Caco-2 (cell line): ENCODE measurements at regions not wholly inside any gene's neighbourhood (a gene's known extent, or its start where the extent isn't known, plus 50 kb on each side); places are given as distances from the start of the nearest gene placed in this dataset.

Experiments
- BruUV-seq: library from RNA; stranded (reverse); fragments of 400-500 nt; replicated peaks from 2 replicates; lab custom pipeline; 2021; lab: Mats Ljungman, UMichigan
- CTCF ChIA-PET: fragments of 300-600 bp; sonication (Branson Sonifier 250); formaldehyde crosslinking; loops from one replicate; lab custom pipeline; 2022; ENCODE audit warnings: antibody characterized with exemption; lab: Charles Lee
- POLR2A ChIA-PET: fragments of 300-600 bp; sonication (Branson Sonifier 250); formaldehyde crosslinking; loops from one replicate; lab custom pipeline; 2022; ENCODE audit warnings: antibody characterized with exemption; lab: Charles Lee
- DNase-seq, 2 experiments: peaks; one replicate each; pipeline versions ENCODE4 v3.0.0 to v3.0.0-alpha.2; 2020 to 2022
- H3K27me3 ChIP-seq: replicated peaks from 2 replicates; pipeline ENCODE4 v1.6.0; 2011; ENCODE audit warnings: low read length; ENCODE audit not compliant: control insufficient read depth, insufficient read depth
- H3K36me3 ChIP-seq: 2 replicates; pipeline ENCODE4 v1.5.1; 2011; ENCODE audit warnings: low read length; ENCODE audit not compliant: control insufficient read depth, insufficient read depth
- H3K4me1 ChIP-seq: fragments of 250-450 bp; sonication (Bioruptor Pico); 2 replicates; pipeline ENCODE4 v1.5.1; 2020; ENCODE audit warnings: mild to moderate bottlenecking
- H3K4me3 ChIP-seq: 2 replicates; pipeline ENCODE4 v1.5.1; 2011; ENCODE audit warnings: low read depth, mild to moderate bottlenecking, control low read depth, low read length
- H3K9me3 ChIP-seq: fragments of 250-450 bp; sonication (Bioruptor Pico); 2 replicates; pipeline ENCODE4 v1.5.1; 2020; ENCODE audit warnings: mild to moderate bottlenecking, moderate library complexity
- H3K27ac Mint-ChIP-seq: one replicate; pipeline ENCODE4 v1.8.0; 2022; ENCODE audit warnings: mixed read lengths; ENCODE audit not compliant: unreplicated experiment
- H3K27me3 Mint-ChIP-seq: one replicate; pipeline ENCODE4 v1.8.0; 2022; ENCODE audit warnings: mixed read lengths; ENCODE audit not compliant: insufficient read depth, unreplicated experiment
- H3K36me3 Mint-ChIP-seq: one replicate; pipeline ENCODE4 v1.8.0; 2022; ENCODE audit warnings: mild to moderate bottlenecking, mixed read lengths; ENCODE audit not compliant: insufficient read depth, unreplicated experiment
- H3K4me1 Mint-ChIP-seq: one replicate; pipeline ENCODE4 v1.8.0; 2022; ENCODE audit warnings: low read depth, mixed read lengths; ENCODE audit not compliant: unreplicated experiment
- H3K4me3 Mint-ChIP-seq: one replicate; pipeline ENCODE4 v1.8.0; 2022; ENCODE audit warnings: mild to moderate bottlenecking, moderate library complexity, mixed read lengths; ENCODE audit not compliant: unreplicated experiment
- H3K9me3 Mint-ChIP-seq: one replicate; pipeline ENCODE4 v1.8.0; 2022; ENCODE audit warnings: mixed read lengths; ENCODE audit not compliant: unreplicated experiment
- CTCF ChIP-seq, 2 experiments: fragments of 200-600 bp in 1 of 2; IDR thresholded peaks; 1 replicate in 1 of 2; 2 replicates in 1 of 2; pipeline versions ENCODE4 v1.5.1 to v1.8.0; 2011 to 2022; ENCODE audit warnings: antibody characterized with exemption in 1 of 2, control low read depth in 1 of 2, inconsistent platforms in 1 of 2, low read depth in 1 of 2, low read length in 1 of 2, mild to moderate bottlenecking in 1 of 2, moderate library complexity in 1 of 2; ENCODE audit not compliant: insufficient read depth in 1 of 2, severe bottlenecking in 1 of 2, unreplicated experiment in 1 of 2
- intact Hi-C: fragments of 100-400 bp; cut with micrococcal nuclease; formaldehyde crosslinking; loops from one replicate; pipeline ENCODE4 v1.10.0; 2022; ENCODE audit not compliant: unreplicated experiment

DNA sequence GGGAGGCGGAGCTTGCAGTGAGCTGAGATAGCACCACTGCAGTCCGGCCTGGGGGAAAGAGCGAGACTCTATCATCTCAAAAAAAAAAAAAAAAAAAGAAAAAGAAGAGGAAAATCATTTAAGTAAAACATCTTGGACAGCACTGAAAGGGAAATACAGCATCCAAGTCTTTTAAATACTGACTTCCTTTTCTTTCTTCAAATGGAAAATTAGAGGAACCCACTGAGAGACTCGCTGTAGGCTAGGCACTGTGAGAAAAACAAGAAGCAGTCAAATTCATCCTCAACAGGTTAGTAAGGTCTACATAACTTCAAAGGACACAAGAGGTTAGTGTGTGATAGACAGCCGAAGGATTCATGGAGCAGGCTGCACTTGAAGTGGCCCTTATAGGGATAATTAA, 243.7 kb downstream of the BLID start:
- POLR2A ChIA-PET, result no interaction called here
- BruUV-seq, result no TSS peak
- Mint-ChIP-seq H3K27me3 (peaks cover 15% of the 10 kb centered on the region), H3K9me3 (no peaks in the 10 kb centered on the region), H3K4me1 (no peaks in the 10 kb centered on the region), H3K4me3 (no peak overlapping the region), H3K36me3 (no peaks in the 10 kb centered on the region), H3K27ac (no peak overlapping the region)
- no peaks in the 10 kb centered on the region for H3K9me3 ChIP-seq
- CTCF ChIA-PET, result no interaction called here
- no peaks in the 10 kb centered on the region for H3K36me3 ChIP-seq
- no peak overlapping the region for H3K4me3 ChIP-seq
- no peak for DNase-seq
- intact Hi-C loops, result no loop called here
- no peak for TF ChIP-seq CTCF (IDR thresholded peaks at IDR 0.05; ENCODE audit: insufficient read depth in 1 of 2, low read depth in 1 of 2, low read length in 1 of 2, severe bottlenecking in 1 of 2, unreplicated experiment in 1 of 2)
- H3K4me1 ChIP-seq, result no peaks in the 10 kb centered on the region
- H3K27me3 ChIP-seq, result no peaks in the 10 kb centered on the region

- intact Hi-C loops, result no loop called here
- no TSS peak for BruUV-seq
- TF ChIP-seq CTCF (IDR thresholded peaks at IDR 0.05; ENCODE audit: insufficient read depth in 1 of 2, low read depth in 1 of 2, low read length in 1 of 2, severe bottlenecking in 1 of 2, unreplicated experiment in 1 of 2), result no peak
These were observed 245.6 kb downstream of the BLID start for GRCh38 chr11:121870206-121871045.

GRCh38 chr11:121869478-121869877, 246.5 kb downstream of the BLID start:
- no TSS peak for BruUV-seq

More at GRCh38 chr11:121870206-121871045, 245.6 kb downstream of the BLID start:
- POLR2A ChIA-PET, result no interaction called here
- Histone ChIP-seq H3K27me3 (no peaks in the 10 kb centered on the region), H3K4me1 (no peaks in the 10 kb centered on the region), H3K36me3 (no peaks in the 10 kb centered on the region), H3K4me3 (no peak overlapping the region), H3K9me3 (no peaks in the 10 kb centered on the region)
- Mint-ChIP-seq H3K4me3 (no peak overlapping the region), H3K27me3 (peaks cover 13% of the 10 kb centered on the region), H3K4me1 (no peaks in the 10 kb centered on the region), H3K9me3 (no peaks in the 10 kb centered on the region), H3K36me3 (no peaks in the 10 kb centered on the region), H3K27ac (no peak overlapping the region)
- CTCF ChIA-PET, result no interaction called here
- DNase-seq, result no peak

More at GRCh38 chr11:121869478-121869877, 246.5 kb downstream of the BLID start:
- Mint-ChIP-seq H3K4me3 (no peak overlapping the region), H3K36me3 (no peaks in the 10 kb centered on the region), H3K27ac (no peak overlapping the region), H3K4me1 (no peaks in the 10 kb centered on the region), H3K27me3 (peaks cover 10% of the 10 kb centered on the region), H3K9me3 (no peaks in the 10 kb centered on the region)
- Histone ChIP-seq H3K27me3 (no peaks in the 10 kb centered on the region), H3K9me3 (no peaks in the 10 kb centered on the region), H3K4me3 (no peak overlapping the region), H3K4me1 (no peaks in the 10 kb centered on the region), H3K36me3 (no peaks in the 10 kb centered on the region)
- CTCF ChIA-PET, result no interaction called here
- DNase-seq, result no peak
- intact Hi-C loops, result no loop called here
- no peak for TF ChIP-seq CTCF (IDR thresholded peaks at IDR 0.05; ENCODE audit: insufficient read depth in 1 of 2, low read depth in 1 of 2, low read length in 1 of 2, severe bottlenecking in 1 of 2, unreplicated experiment in 1 of 2)
- POLR2A ChIA-PET, result no interaction called here
